HG03159 (cell line): ENCODE measurements at regions not wholly inside any gene's neighbourhood (a gene's known extent, or its start where the extent isn't known, plus 50 kb on each side); places are given as distances from the start of the nearest gene placed in this dataset.

Experiments
- ATAC-seq: cut with Tn5 transposase; IDR thresholded peaks from one replicate; pipeline ENCODE4 v1.9.1; 2021; ENCODE audit warnings: mild to moderate bottlenecking, moderate library complexity; ENCODE audit not compliant: unreplicated experiment

DNA sequence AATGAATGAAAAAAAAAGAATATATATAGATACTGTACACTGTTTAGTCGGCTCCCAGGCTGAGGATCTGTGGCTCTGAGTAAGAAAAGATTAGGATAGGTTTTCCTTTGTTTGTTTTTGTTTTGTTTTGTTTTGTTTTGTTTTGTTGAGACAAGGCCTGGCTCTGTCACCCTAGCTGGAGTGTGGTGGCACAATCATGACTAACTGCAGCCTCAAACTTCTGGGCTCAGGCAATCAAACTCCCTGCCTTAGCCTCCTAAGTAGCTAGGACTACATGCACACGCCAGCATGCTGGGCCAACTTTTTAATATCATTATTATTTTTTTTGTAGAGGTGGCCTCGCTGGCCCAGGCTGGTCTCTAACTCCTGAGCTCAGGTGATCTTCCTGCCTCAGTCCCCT is 87.9 kb upstream of the PTBP2 start:
- ATAC-seq = no peak

DNA sequence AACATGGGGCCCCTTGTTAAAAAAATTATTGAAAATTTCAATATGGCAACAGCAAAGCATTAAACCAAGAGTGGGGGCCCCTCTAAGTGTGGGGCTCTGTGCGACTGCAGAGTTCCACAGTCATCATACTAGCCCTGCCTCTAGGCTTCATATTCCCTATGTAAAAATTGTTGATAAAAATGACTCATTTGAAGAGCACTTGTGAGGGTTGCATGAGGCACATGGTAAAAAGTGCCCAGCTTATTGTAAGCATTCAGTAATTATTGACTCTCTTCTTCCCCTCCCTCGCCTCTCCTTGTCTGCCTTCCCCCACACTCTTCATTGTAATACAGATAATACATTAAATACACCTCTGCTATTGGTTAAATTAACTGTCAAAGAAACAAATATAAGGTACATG is 86.7 kb upstream of the PTBP2 start:
- ATAC-seq = no peak

GRCh38 chr1:96641282-96641681 is 80.3 kb upstream of the PTBP2 start:
- no peak for ATAC-seq

GRCh38 chr1:96643519-96643918 is 78.1 kb upstream of the PTBP2 start:
- no peak for ATAC-seq

GRCh38 chr1:96649301-96649700 is 72.3 kb upstream of the PTBP2 start:
- ATAC-seq = no peak

DNA sequence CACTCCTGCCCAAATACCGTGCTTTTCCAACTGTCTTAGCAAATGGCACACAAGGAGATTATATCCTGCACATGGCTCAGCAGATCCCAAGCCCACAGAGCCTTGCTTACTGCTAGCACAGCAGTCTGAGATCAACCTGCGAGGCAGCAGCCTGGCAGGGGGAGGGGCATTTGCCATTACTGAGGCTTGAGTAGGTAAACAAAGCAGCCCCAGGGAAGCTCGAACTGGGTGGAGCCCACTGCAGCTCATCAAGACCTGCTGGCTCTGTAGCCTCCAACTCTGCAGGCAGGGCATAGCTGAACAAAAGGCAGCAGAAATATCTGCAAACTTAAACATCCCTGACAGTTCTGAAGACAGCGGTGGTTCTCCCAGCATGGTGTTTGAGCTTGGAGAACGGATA is 70.1 kb upstream of the PTBP2 start:
- ATAC-seq = no peak

- no peak for ATAC-seq
These were observed 61.5 kb upstream of the PTBP2 start for GRCh38 chr1:96660051-96660450.

DNA sequence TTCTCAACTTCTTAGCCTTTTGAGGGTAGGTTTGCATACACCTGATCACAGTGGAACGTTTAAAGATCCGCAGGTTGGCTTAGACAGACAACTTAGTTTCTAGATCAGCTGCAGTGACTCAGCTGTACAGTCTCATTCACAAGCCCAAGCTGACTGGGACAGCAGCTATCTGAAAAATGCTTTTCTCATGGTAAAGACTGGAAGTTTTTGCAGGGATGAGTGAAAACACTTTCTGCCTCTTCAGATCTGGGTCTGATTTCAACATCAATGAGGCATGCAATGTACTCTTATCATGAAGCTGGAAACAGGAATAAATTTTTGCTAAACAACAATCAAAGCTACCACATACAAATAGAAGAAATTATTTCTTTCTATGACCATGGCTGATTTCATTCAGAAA is 61.1 kb upstream of the PTBP2 start:
- no peak for ATAC-seq
